ENCODE measurements at regions not wholly inside any gene's neighbourhood (a gene's known extent, or its start where the extent isn't known, plus 50 kb on each side); places are given as distances from the start of the nearest gene placed in this dataset.
A peak's percentile ranks its signal among the peaks of the same experiment; 100 is the strongest.
"Not testable (repeated sequence)": the region's sequence is repeated elsewhere in the genome, so short reads cannot be mapped to it uniquely, and the experiment has no call there.

DNA sequence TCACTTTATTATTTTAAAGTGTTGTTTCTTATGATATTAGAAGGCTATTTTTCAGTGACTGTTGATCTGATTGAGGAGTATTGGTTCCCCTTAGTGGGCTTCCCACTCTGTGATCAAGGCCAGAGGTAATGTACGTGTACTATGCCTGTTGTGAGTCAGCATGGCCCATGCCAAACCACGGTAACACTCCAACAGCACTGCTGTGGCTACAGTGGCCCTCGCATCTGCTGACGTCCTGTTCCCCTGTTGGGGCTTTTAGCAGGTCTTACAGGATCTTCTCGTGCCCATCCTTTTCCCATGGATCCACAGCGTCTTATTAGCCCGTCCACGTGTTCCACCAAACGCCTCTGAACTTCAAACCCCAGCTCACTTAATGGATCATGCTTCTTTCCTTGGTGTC lies 964.6 kb upstream of the CELF2 start:
- Histone ChIP-seq H3K4me1 (no peaks in the 10 kb centered on the region; the same call in 1 of the 2 replicates), H3K27ac (no peak overlapping the region), H3K9me3 (replicated peaks) (no peaks in the 10 kb centered on the region), H3K36me3 (no peaks in the 10 kb centered on the region), H3K27me3 (no peaks in the 10 kb centered on the region), H3K4me3 (no peak overlapping the region)
- no peak for DNase-seq

DNA sequence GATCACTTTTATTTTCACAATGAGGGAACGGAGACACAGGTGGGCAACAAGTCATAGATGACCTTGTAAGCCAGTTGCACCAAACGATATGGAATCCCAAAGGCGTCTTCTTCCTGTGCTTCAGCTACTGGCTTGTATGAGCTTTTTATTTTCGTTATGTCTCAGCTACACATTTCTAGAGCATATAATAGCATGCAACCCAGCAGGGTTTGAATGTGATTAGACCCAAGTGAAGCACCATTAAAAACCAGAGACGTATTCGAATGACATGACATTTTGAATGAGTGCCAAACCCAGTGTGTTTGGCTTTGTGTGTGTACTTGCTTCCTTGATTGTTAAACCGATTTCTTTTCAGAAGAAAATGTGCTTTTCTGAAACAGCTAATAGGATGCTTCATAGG lies 963.2 kb upstream of the CELF2 start:
- no peaks in the 10 kb centered on the region for H3K36me3 ChIP-seq
- H3K9me3 ChIP-seq (replicated peaks): no peaks in the 10 kb centered on the region
- no peaks in the 10 kb centered on the region; the same call in 1 of the 2 replicates for H3K4me1 ChIP-seq
- no peaks in the 10 kb centered on the region for H3K27me3 ChIP-seq
- DNase-seq: no peak
- no peak overlapping the region for H3K4me3 ChIP-seq
- no peak overlapping the region for H3K27ac ChIP-seq

DNA sequence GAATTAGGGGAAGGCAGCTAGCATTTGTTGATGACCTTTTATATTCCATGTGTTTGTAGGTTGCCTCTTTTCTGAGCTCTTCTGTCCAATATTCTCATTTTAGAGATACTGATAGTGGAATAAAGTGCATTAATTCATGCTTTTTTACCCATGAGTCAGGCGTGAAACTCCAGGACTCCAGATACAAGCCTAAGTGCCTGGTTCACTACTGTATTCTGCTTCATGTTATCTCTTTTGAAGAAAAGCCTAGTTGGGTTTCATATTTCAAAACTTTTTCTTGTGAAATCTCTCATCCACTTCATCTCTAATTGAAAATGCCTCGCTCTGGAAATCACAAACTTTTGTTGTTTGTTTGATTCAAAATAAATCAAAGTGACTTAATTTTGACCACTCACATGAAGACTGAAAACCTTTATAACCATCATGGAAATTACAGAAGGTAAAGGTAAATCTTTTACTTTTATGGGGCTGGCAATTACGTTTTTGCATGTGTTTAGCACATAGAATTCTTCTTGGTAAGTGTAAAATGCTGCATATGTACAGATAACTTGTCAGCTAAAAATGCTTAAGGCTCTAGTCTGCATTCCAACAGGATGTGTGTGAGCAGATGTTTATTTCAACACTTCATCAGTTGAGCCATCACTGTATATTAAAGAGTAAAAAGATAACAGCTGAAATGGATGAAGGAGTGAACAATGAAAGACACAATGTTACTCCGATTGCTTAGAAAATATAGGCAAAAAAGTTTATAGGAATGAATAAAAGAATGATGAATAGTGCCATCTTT lies 961.8 kb upstream of the CELF2 start:
- no peaks in the 10 kb centered on the region; the same call in 1 of the 2 replicates for H3K4me1 ChIP-seq
- no peaks in the 10 kb centered on the region for H3K9me3 ChIP-seq (replicated peaks)
- DNase-seq: peak in 1 of 2 experiments; percentile 4
- no peaks in the 10 kb centered on the region for H3K36me3 ChIP-seq
- H3K27ac ChIP-seq: no peak overlapping the region
- no peaks in the 10 kb centered on the region for H3K27me3 ChIP-seq
- no peak overlapping the region for H3K4me3 ChIP-seq

DNA sequence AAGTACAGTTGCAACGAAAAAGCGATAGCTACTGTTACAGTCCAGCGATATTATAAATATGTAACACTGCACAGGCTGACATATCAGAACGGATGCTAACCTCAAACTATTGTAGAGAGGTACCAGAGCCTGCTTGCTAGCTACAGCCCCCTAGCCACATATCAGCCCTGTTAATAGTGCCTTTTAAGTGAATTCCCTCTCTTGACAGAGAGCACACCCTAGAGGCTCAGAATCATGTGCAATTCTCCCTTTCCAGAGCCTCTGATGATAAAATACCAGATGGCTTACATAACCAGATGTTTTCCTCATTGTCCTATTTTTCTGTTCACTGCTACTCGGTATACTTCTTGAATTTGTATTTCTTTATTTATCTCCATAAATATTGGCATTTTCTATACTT lies 960.7 kb upstream of the CELF2 start:
- Histone ChIP-seq H3K36me3 (no peaks in the 10 kb centered on the region), H3K4me1 (no peaks in the 10 kb centered on the region; the same call in 1 of the 2 replicates), H3K9me3 (replicated peaks) (no peaks in the 10 kb centered on the region), H3K27ac (no peak overlapping the region), H3K27me3 (no peaks in the 10 kb centered on the region), H3K4me3 (no peak overlapping the region)
- DNase-seq: no peak

DNA sequence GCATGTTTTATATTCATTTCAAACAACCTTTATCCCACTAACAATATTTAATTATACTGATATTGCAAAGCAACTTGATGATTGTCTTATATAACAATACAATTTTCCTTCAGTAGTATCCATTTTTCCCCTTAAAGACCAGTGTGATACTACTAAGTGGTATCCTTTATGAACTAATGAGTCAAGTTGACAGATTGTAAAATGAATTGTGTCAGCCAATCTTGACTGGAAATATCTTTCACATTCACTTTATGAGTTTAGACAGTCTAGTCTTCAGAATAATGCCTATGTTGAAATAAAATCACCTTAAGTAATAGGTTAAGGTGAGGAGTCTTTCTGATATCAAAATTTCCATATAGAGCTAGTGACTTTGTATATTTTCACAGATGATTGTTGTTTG lies 950.0 kb upstream of the CELF2 start:
- H3K4me1 ChIP-seq: no peaks in the 10 kb centered on the region
- H3K27me3 ChIP-seq: no peaks in the 10 kb centered on the region
- no peak overlapping the region for H3K27ac ChIP-seq
- H3K36me3 ChIP-seq: no peaks in the 10 kb centered on the region
- no peak overlapping the region for H3K4me3 ChIP-seq
- no peak for DNase-seq
- H3K9me3 ChIP-seq (replicated peaks): no peaks in the 10 kb centered on the region

DNA sequence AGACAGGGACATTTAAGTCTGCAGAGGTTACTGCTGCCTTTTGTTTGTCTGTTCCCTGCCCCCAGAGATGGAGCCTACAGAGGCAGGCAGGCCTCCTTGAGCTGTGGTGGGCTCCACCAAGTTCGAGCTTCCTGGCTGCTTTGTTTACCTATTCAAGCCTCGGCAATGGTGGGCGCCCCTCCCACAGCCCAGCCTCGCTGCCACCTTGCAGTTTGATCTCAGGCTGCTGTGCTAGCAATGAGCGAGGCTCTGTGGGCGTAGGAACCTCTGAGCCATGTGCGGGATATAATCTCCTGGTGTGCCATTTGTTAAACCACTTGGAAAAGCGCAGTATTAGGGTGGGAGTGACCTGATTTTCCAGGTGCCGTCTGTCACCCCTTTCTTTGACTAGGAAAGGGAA lies 942.8 kb upstream of the CELF2 start:
- DNase-seq; H3K27ac ChIP-seq; H3K9me3 ChIP-seq (replicated peaks); H3K4me3 ChIP-seq; H3K4me1 ChIP-seq; H3K36me3 ChIP-seq; H3K27me3 ChIP-seq: not testable (repeated sequence)

DNA sequence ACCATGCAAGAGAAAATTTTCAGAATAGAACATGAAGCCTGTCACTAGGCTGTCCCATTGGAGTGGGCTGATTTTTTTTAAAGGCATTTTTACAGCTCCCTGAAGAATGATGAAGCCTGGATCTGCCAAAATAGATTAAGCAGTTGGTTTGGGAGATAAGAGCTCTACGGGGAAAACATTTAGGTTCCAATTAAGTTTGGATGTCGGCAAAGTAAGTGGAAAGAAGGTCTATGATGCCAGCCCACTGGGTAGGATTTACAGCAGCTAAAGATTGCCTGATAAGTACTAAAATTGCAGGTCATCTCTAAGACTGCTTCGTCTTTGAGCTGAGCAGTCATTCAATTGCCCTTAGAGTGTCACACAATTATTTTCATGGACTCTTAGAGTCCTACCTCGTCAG lies 939.2 kb upstream of the CELF2 start:
- Histone ChIP-seq H3K4me3 (no peak overlapping the region), H3K4me1 (no peaks in the 10 kb centered on the region), H3K9me3 (replicated peaks) (no peaks in the 10 kb centered on the region), H3K36me3 (no peaks in the 10 kb centered on the region), H3K27me3 (no peaks in the 10 kb centered on the region), H3K27ac (no peak overlapping the region)
- no peak for DNase-seq

DNA sequence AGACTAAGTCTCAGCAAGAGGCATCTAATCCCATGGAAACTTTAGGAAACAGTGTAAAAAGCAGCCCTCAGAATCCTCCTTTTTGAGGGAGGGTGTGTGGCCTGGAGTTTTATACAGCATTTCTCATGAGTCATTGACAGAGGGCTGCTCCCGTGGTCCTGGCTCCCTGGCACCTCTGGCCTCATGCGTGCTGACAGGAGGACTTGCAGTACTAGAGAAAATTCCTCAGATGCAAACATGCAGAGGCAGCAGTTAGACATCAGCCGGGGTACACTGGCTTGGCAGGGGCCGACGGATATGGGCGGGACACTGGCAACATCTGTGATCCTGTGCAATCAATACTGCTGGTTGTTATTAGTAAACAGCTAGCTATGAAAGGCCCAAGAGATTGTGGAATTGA lies 925.1 kb upstream of the CELF2 start:
- H3K27me3 ChIP-seq: no peaks in the 10 kb centered on the region
- no peaks in the 10 kb centered on the region for H3K9me3 ChIP-seq (replicated peaks)
- no peaks in the 10 kb centered on the region for H3K4me1 ChIP-seq
- no peaks in the 10 kb centered on the region for H3K36me3 ChIP-seq
- H3K27ac ChIP-seq: no peak overlapping the region
- H3K4me3 ChIP-seq: no peak overlapping the region
- DNase-seq: peak; percentile 23 to 36

DNA sequence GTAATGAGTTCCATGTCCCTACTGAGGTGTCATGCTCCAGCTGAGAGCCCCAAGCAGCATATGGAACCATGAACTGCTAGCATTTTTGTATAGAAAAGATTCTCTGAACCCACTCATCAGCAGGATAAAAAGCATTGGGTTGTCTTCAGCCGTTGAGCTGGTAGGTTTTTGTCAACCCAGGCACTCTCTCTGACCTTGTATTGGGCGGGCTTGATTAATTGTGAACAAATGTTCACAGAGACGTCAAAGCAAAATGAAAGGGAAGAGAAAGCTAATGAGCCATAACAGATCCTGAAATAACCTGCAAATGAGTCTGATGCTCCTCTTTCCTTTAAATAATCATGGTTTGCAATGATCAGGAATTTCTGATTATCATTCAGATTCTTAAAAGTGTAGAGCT lies 924.7 kb upstream of the CELF2 start:
- Histone ChIP-seq H3K4me3 (no peak overlapping the region), H3K36me3 (no peaks in the 10 kb centered on the region), H3K27ac (no peak overlapping the region), H3K9me3 (replicated peaks) (no peaks in the 10 kb centered on the region), H3K4me1 (no peaks in the 10 kb centered on the region), H3K27me3 (no peaks in the 10 kb centered on the region)
- DNase-seq: peak in 1 of 2 experiments; percentile 17

DNA sequence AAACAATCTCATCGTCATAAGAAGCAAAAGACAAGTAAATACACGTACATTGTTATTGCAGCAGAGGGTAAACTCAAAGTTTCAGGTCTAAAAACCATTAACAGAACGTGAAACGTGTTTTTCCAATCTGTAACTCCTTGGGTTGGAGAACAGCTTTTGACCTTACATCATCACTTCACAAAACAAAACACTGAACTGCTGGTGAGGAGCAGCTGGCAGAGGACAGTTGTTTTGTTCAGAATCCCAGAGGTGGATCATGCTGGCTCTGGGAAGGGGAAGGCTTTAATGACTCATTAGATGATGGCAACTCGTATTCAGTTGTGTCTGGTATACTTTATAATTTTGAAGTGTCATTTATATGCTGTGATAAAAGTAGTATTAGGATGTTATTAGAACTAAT lies 923.0 kb upstream of the CELF2 start:
- peak; percentile 24 to 49 for DNase-seq
- H3K9me3 ChIP-seq (replicated peaks): no peaks in the 10 kb centered on the region

DNA sequence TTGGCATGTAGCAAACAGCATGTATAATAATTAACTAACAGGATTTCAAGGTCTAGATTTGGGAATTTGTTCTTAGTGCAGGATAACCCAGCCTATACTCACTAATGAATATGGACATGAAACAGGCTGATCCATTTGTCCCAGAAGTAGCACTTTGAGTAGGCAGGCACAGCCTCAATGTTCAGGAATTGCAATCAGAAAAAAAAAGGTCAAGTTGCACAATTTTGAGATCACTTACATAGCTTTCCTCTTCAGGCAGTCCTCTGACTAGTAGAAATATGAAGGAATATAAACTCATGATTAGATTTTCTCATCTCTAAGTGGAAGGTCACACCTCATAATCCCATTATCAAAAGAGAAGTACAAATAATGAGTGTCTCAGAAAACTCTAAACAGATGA lies 921.4 kb upstream of the CELF2 start:
- no peak for DNase-seq
- no peak overlapping the region for H3K4me3 ChIP-seq
- no peaks in the 10 kb centered on the region for H3K9me3 ChIP-seq (replicated peaks)
- H3K4me1 ChIP-seq: no peaks in the 10 kb centered on the region
- no peak overlapping the region for H3K27ac ChIP-seq
- no peaks in the 10 kb centered on the region for H3K27me3 ChIP-seq
- no peaks in the 10 kb centered on the region for H3K36me3 ChIP-seq

More for the DNA sequence above, 923.0 kb upstream of the CELF2 start:
- Histone ChIP-seq H3K36me3 (no peaks in the 10 kb centered on the region), H3K4me1 (no peaks in the 10 kb centered on the region), H3K27ac (no peak overlapping the region), H3K27me3 (no peaks in the 10 kb centered on the region), H3K4me3 (no peak overlapping the region)

DNA sequence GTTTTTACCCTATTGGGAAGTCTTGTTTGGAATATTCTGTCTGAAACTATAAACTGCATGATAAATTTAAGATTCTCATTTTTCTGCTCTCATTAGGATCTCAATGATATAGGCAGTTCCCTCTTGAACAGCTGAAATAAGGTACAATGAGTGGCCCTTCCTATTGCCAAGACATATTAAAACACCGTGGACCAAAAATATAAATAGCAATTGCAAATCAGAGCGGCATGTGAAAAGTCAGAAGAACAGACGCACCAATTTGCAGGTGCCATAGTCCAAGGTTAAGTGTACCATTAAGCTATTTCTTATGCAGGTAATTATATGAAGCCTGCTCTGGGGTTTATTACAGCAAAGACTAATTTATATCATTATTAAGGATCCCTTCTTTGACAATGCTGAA lies 920.8 kb upstream of the CELF2 start:
- Histone ChIP-seq H3K27ac (no peak overlapping the region), H3K9me3 (replicated peaks) (no peaks in the 10 kb centered on the region), H3K4me3 (no peak overlapping the region), H3K36me3 (no peaks in the 10 kb centered on the region), H3K27me3 (no peaks in the 10 kb centered on the region), H3K4me1 (no peaks in the 10 kb centered on the region)
- no peak for DNase-seq

DNA sequence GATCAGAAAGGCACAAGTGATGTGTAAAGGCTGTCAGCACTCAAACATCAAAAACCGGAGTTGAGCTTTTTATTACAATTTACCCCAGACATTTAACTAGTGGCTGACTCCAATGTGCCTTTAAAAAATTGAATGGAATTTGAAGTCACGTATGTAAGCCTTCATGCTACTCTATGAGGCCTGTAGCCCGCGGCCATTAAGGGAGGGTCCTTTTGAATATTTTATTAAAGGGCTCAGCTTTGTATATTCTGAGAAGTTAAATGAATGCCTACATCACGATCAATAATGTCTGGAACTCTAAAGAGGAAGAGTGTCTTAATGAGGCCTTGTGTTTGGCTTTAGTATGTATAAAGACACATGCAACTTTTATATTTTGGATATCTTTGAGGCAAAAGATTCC lies 916.6 kb upstream of the CELF2 start:
- Histone ChIP-seq H3K36me3 (no peaks in the 10 kb centered on the region), H3K4me3 (no peak overlapping the region), H3K27me3 (no peaks in the 10 kb centered on the region), H3K4me1 (no peaks in the 10 kb centered on the region), H3K9me3 (replicated peaks) (no peaks in the 10 kb centered on the region), H3K27ac (no peak overlapping the region)
- no peak for DNase-seq

DNA sequence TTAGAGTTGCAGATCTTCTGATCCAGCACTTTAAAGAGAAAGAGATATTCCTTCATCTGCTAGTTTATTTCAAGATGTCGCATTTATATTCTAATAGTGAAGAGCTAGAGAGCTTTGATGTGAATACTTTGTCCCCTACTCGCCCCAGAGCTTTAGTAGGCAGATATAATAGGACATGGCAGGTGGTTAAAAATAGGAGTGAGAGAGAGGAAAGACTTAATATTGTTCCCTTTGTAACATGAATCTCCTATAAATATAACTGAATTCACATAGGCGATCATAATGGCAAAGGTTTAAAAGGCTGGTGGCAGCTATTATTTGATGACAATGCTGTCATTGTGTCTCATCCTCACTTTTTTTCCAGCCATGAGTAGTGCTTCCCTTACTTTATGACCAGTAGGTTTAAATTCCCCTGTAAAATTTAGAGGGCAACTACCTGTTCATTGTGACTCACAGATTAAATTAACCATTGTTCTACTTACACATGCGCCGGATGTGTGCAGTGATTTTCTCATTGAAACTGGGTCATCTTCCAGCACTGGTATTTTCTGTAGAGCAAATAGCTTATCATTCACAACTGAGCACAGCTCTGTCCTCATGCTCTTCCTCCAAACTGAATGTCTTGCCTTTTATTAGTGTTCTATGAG lies 906.7 kb upstream of the CELF2 start:
- Histone ChIP-seq H3K27ac (no peak overlapping the region), H3K9me3 (replicated peaks) (no peaks in the 10 kb centered on the region), H3K27me3 (no peaks in the 10 kb centered on the region), H3K36me3 (no peaks in the 10 kb centered on the region), H3K4me1 (no peaks in the 10 kb centered on the region), H3K4me3 (no peak overlapping the region)
- DNase-seq: no peak

DNA sequence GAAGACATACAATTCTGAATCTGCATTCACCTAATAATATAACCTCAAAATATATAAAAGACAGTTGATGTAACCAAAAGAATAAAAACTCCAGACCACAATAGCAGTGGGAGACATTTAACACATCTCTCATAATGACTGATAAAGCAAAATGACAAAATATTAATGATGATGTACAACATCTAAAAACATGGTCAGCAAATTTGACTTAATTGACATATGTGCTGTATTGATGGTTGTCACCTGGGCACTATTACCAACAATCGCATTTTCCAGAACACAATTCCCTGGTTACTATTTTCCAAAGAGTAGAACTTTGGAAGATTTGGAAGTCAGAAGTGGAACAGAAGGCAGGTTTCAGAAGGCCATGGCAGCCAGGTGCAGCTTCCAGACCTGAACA lies 899.5 kb upstream of the CELF2 start:
- no peak for DNase-seq
- Histone ChIP-seq H3K4me3 (no peak overlapping the region), H3K9me3 (replicated peaks) (no peaks in the 10 kb centered on the region), H3K27ac (no peak overlapping the region), H3K4me1 (no peaks in the 10 kb centered on the region), H3K36me3 (no peaks in the 10 kb centered on the region), H3K27me3 (no peaks in the 10 kb centered on the region)

DNA sequence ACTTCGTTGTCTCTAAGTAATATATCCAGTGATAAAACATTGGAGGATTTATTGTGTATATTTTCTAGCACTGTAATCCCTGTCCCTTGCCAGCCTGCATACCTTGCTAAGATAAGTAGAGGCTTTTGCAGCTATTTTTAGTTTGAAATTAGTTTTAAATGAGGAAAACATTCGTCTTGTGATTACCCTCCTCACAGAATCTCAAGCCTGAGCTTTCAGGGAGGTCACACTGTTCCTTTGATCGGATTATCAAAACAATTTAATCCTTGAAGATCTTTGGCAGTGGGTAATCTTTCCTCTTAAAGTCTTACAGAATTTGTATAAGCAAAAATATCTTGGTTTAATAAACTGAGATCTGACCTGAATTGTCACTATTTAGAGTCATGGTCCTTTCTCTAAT lies 897.0 kb upstream of the CELF2 start:
- no peak overlapping the region for H3K27ac ChIP-seq
- no peaks in the 10 kb centered on the region for H3K27me3 ChIP-seq
- H3K4me1 ChIP-seq: no peaks in the 10 kb centered on the region
- H3K36me3 ChIP-seq: no peaks in the 10 kb centered on the region
- no peaks in the 10 kb centered on the region for H3K9me3 ChIP-seq (replicated peaks)
- no peak for DNase-seq
- no peak overlapping the region for H3K4me3 ChIP-seq

Measured in SJCRH30 (cell line).